ENCODE measurements at regions not wholly inside any gene's neighbourhood (a gene's known extent, or its start where the extent isn't known, plus 50 kb on each side); places are given as distances from the start of the nearest gene placed in this dataset.

- Histone ChIP-seq H3K27ac (no peak overlapping the region), H3K4me3 (no peak overlapping the region)
- no peak for TF ChIP-seq CTCF (IDR thresholded peaks at IDR 0.05)
- DNase-seq (ENCODE audit: low spot score), result no peak
These were observed 53.3 kb upstream of the CD44 start for GRCh38 chr11:35085531-35086165.

- Histone ChIP-seq H3K4me3 (no peak overlapping the region), H3K27ac (peak overlapping the region in 1 of 2 donors; percentile 19)
- no peak for DNase-seq (ENCODE audit: low spot score)
- no peak for TF ChIP-seq CTCF (IDR thresholded peaks at IDR 0.05)
These were observed 51.3 kb upstream of the CD44 start for GRCh38 chr11:35087648-35088047.

- peak overlapping the region in 1 of 2 donors; percentile 19 for H3K27ac ChIP-seq
- no peak overlapping the region for H3K4me3 ChIP-seq
- DNase-seq (ENCODE audit: low spot score), result no peak
- TF ChIP-seq CTCF (IDR thresholded peaks at IDR 0.05), result no peak
These were observed 50.7 kb upstream of the CD44 start for GRCh38 chr11:35088226-35088625.

- H3K4me3 ChIP-seq, result no peak overlapping the region
- no peak for DNase-seq (ENCODE audit: low spot score)
- peak overlapping the region in 1 of 2 donors; percentile 19 for H3K27ac ChIP-seq
- no peak for TF ChIP-seq CTCF (IDR thresholded peaks at IDR 0.05)
These were observed 50.3 kb upstream of the CD44 start for GRCh38 chr11:35088676-35089075.
